ENCODE measurements at regions not wholly inside any gene's neighbourhood (a gene's known extent, or its start where the extent isn't known, plus 50 kb on each side); places are given as distances from the start of the nearest gene placed in this dataset.

GRCh38 chr11:21963013-21963412 lies 229.9 kb upstream of the ANO5 start:
- Histone ChIP-seq H3K27ac (ENCODE audit: low read depth in 1 of 2, low read length in 2 of 2) (no peak overlapping the region), H3K36me3 (replicated peaks in 1 of 2; ENCODE audit: control insufficient read depth in 1 of 2, insufficient read depth in 2 of 2, low read length in 2 of 2) (no peaks in the 10 kb centered on the region), H4K20me1 (ENCODE audit: insufficient read depth, low read length) (no peaks in the 10 kb centered on the region), H3K4me1 (ENCODE audit: control insufficient read depth in 1 of 2, insufficient read depth in 2 of 2, low read length in 2 of 2) (no peaks in the 10 kb centered on the region), H3K9ac (ENCODE audit: insufficient read depth, low read length, poor library complexity, severe bottlenecking) (no peak overlapping the region), H3K4me2 (replicated peaks; ENCODE audit: extremely low read depth, low read length, poor library complexity, severe bottlenecking) (no peak overlapping the region), H3K4me3 (replicated peaks in 1 of 3; ENCODE audit: low read depth in 2 of 3, low read length in 3 of 3) (no peak overlapping the region), H3K27me3 (ENCODE audit: control insufficient read depth in 2 of 2, insufficient read depth in 2 of 2, low read length in 2 of 2) (no peaks in the 10 kb centered on the region), H3K79me2 (ENCODE audit: insufficient read depth, low read length) (no peaks in the 10 kb centered on the region), H2AFZ (ENCODE audit: insufficient read depth, low read depth, low read length, poor library complexity, severe bottlenecking) (no peak overlapping the region), H3K9me3 (replicated peaks in 1 of 2; ENCODE audit: control insufficient read depth in 1 of 2, insufficient read depth in 1 of 2, low read length in 2 of 2) (no peaks in the 10 kb centered on the region)
- H3K27ac Mint-ChIP-seq, result no peak overlapping the region
- no peak overlapping the region for H3K4me3 Mint-ChIP-seq
- TF ChIP-seq CTCF (IDR thresholded peaks at IDR 0.05), result no peak
- H3K4me1 Mint-ChIP-seq, result no peaks in the 10 kb centered on the region
- H3K9me3 Mint-ChIP-seq, result peaks cover 0 to 2% (median 0%) of the 10 kb centered on the region in 7 donors
- H3K27me3 Mint-ChIP-seq (ENCODE audit: low read depth in 3 of 3), result no peaks in the 10 kb centered on the region
- 0% methylated on average over 1 of the region's 2 CpGs for WGBS (ENCODE audit: insufficient coverage)
- no peaks in the 10 kb centered on the region for H3K36me3 Mint-ChIP-seq
- DNase-seq, result no peak
- intact Hi-C loops (cut with micrococcal nuclease), result no loop called here

DNA sequence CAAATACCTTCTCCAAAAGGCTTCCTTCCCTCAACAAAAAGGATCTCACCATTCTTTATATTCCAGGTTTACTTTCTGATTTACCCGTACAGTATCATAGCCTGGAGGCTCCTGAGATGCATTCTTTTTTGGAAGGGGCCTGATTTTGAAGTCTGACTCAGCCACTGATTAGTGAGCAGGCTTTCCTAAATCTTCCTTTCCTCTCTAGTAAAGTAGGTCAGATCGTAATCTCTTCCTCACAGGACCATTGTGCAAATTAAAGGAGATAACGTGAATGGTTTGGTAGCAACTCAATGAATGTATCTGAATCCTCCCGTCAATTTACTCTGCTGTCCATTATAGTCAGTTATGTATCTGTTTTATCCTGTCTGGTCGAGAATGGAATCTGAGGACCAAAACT lies 227.7 kb upstream of the ANO5 start:
- no CpG with 5 or more reads among the region's 5 CpGs for WGBS (ENCODE audit: insufficient coverage)
- H3K4me1 Mint-ChIP-seq, result no peaks in the 10 kb centered on the region
- Histone ChIP-seq H3K9me3 (replicated peaks in 1 of 2; ENCODE audit: control insufficient read depth in 1 of 2, insufficient read depth in 1 of 2, low read length in 2 of 2) (peaks cover 0 to 3% of the 10 kb centered on the region in 2 donors), H4K20me1 (ENCODE audit: insufficient read depth, low read length) (no peaks in the 10 kb centered on the region), H2AFZ (ENCODE audit: insufficient read depth, low read depth, low read length, poor library complexity, severe bottlenecking) (no peak overlapping the region), H3K27ac (ENCODE audit: low read depth in 1 of 2, low read length in 2 of 2) (no peak overlapping the region), H3K4me3 (replicated peaks in 1 of 3; ENCODE audit: low read depth in 2 of 3, low read length in 3 of 3) (no peak overlapping the region), H3K27me3 (ENCODE audit: control insufficient read depth in 2 of 2, insufficient read depth in 2 of 2, low read length in 2 of 2) (no peaks in the 10 kb centered on the region), H3K4me2 (replicated peaks; ENCODE audit: extremely low read depth, low read length, poor library complexity, severe bottlenecking) (no peak overlapping the region), H3K4me1 (ENCODE audit: control insufficient read depth in 1 of 2, insufficient read depth in 2 of 2, low read length in 2 of 2) (no peaks in the 10 kb centered on the region), H3K79me2 (ENCODE audit: insufficient read depth, low read length) (no peaks in the 10 kb centered on the region), H3K9ac (ENCODE audit: insufficient read depth, low read length, poor library complexity, severe bottlenecking) (no peak overlapping the region), H3K36me3 (replicated peaks in 1 of 2; ENCODE audit: control insufficient read depth in 1 of 2, insufficient read depth in 2 of 2, low read length in 2 of 2) (no peaks in the 10 kb centered on the region)
- H3K9me3 Mint-ChIP-seq, result peaks cover 0 to 2% (median 0%) of the 10 kb centered on the region in 7 donors
- no peaks in the 10 kb centered on the region for H3K36me3 Mint-ChIP-seq
- intact Hi-C loops (cut with micrococcal nuclease), result no loop called here
- no peaks in the 10 kb centered on the region for H3K27me3 Mint-ChIP-seq (ENCODE audit: low read depth in 3 of 3)
- no peak for TF ChIP-seq CTCF (IDR thresholded peaks at IDR 0.05)
- H3K27ac Mint-ChIP-seq, result no peak overlapping the region
- H3K4me3 Mint-ChIP-seq, result no peak overlapping the region
- no peak for DNase-seq

Measured in CD14-positive monocyte (primary cell).